Thoracic aorta (tissue), 2 donors: ENCODE measurements at regions not wholly inside any gene's neighbourhood (a gene's known extent, or its start where the extent isn't known, plus 50 kb on each side); places are given as distances from the start of the nearest gene placed in this dataset.

Experiments used
- ATAC-seq: fragments of 150-250 bp; one replicate; pipeline ENCODE4 v1.8.0; 2017; ENCODE audit warnings: low read depth; ENCODE audit not compliant: insufficient number of reproducible peaks, low FRiP score
- DNase-seq: peaks from one replicate; pipeline ENCODE4 v3.0.0-alpha.2; 2020; ENCODE audit warnings: low spot score
- H3K27ac ChIP-seq, 2 donors: fragments of 200-600 bp; sonication (generic); 1 replicate in 1 of 2; 2 replicates in 1 of 2; pipeline ENCODE4 v1.5.1; 2016; ENCODE audit warnings: mild to moderate bottlenecking in 2 of 2, moderate library complexity in 2 of 2
- H3K27me3 ChIP-seq: fragments of 200-600 bp; sonication (generic); replicated peaks from 2 replicates; pipeline ENCODE4 v1.6.0; 2016; ENCODE audit warnings: mild to moderate bottlenecking; ENCODE audit not compliant: insufficient read depth
- H3K36me3 ChIP-seq: fragments of 200-600 bp; sonication (generic); one replicate; pipeline ENCODE4 v1.5.1; 2016
- H3K4me1 ChIP-seq, 2 donors: fragments of 200-600 bp; sonication (generic); 1 replicate in 1 of 2; 2 replicates in 1 of 2; pipeline versions ENCODE4 v1.5.1 to v1.6.0; 2016; ENCODE audit warnings: low read depth in 2 of 2, mild to moderate bottlenecking in 1 of 2; ENCODE audit not compliant: control insufficient read depth in 1 of 2
- H3K4me3 ChIP-seq: fragments of 200-600 bp; sonication (generic); 2 replicates; pipeline ENCODE4 v1.5.1; 2016; ENCODE audit warnings: mild to moderate bottlenecking
- H3K9me3 ChIP-seq: fragments of 200-600 bp; sonication (generic); 2 replicates; pipeline ENCODE4 v1.5.1; 2016
- CTCF ChIP-seq: fragments of 200-600 bp; sonication (generic); IDR thresholded peaks from one replicate; pipeline ENCODE4 v1.5.1; 2019; ENCODE audit warnings: antibody characterized with exemption

- Histone ChIP-seq H3K9me3 (no peaks in the 10 kb centered on the region), H3K27ac (no peak overlapping the region), H3K27me3 (no peaks in the 10 kb centered on the region), H3K4me1 (peaks cover 0 to 8% of the 10 kb centered on the region in 2 donors), H3K36me3 (no peaks in the 10 kb centered on the region), H3K4me3 (no peak overlapping the region)
- no peak for ATAC-seq
- no peak for TF ChIP-seq CTCF
- no peak for DNase-seq
Measured at GRCh38 chr6:15947923-15948322, 181.0 kb upstream of the MYLIP start.

- H3K9me3 ChIP-seq = no peaks in the 10 kb centered on the region
- H3K4me1 ChIP-seq = peaks cover 0 to 7% of the 10 kb centered on the region in 2 donors
- H3K36me3 ChIP-seq = no peaks in the 10 kb centered on the region
- H3K27ac ChIP-seq = no peak overlapping the region
- H3K4me3 ChIP-seq = no peak overlapping the region
- no peaks in the 10 kb centered on the region for H3K27me3 ChIP-seq
- no peak for ATAC-seq
- DNase-seq = no peak
- no peak for TF ChIP-seq CTCF
Measured at GRCh38 chr6:15947436-15947835, 181.4 kb upstream of the MYLIP start.

GRCh38 chr6:15946701-15947385 lies 182.0 kb upstream of the MYLIP start:
- no peak overlapping the region for H3K27ac ChIP-seq
- TF ChIP-seq CTCF = no peak
- H3K4me3 ChIP-seq = no peak overlapping the region
- DNase-seq = no peak
- no peaks in the 10 kb centered on the region for H3K36me3 ChIP-seq
- H3K9me3 ChIP-seq = no peaks in the 10 kb centered on the region
- no peak for ATAC-seq
- H3K4me1 ChIP-seq = peaks cover 0 to 7% of the 10 kb centered on the region in 2 donors
- H3K27me3 ChIP-seq = no peaks in the 10 kb centered on the region

GRCh38 chr6:15945593-15946159 lies 183.2 kb upstream of the MYLIP start:
- Histone ChIP-seq H3K9me3 (no peaks in the 10 kb centered on the region), H3K4me3 (no peak overlapping the region), H3K27me3 (no peaks in the 10 kb centered on the region), H3K4me1 (peaks cover 0 to 7% of the 10 kb centered on the region in 2 donors), H3K36me3 (no peaks in the 10 kb centered on the region), H3K27ac (no peak overlapping the region)
- TF ChIP-seq CTCF = no peak
- DNase-seq (no peak), ATAC-seq (no peak)

GRCh38 chr6:15943423-15943822 lies 185.5 kb upstream of the MYLIP start:
- no peaks in the 10 kb centered on the region for H3K27me3 ChIP-seq
- no peak overlapping the region for H3K27ac ChIP-seq
- no peaks in the 10 kb centered on the region for H3K4me1 ChIP-seq
- TF ChIP-seq CTCF = no peak
- H3K4me3 ChIP-seq = no peak overlapping the region
- H3K36me3 ChIP-seq = no peaks in the 10 kb centered on the region
- ATAC-seq = no peak
- no peak for DNase-seq
- H3K9me3 ChIP-seq = no peaks in the 10 kb centered on the region
